ENCODE measurements at regions not wholly inside any gene's neighbourhood (a gene's known extent, or its start where the extent isn't known, plus 50 kb on each side); places are given as distances from the start of the nearest gene placed in this dataset.

GRCh38 chr18:50444539-50444938 is 69.7 kb downstream of the SKA1 start:
- TF ChIP-seq REST (IDR thresholded peaks at IDR 0.05; ENCODE audit: low read depth): no peak
- no peak for TF ChIP-seq EGR1 (IDR thresholded peaks at IDR 0.05)
- TF ChIP-seq FOXM1 (IDR thresholded peaks at IDR 0.05; ENCODE audit: borderline replicate concordance, low read depth): no peak
- no peak for TF ChIP-seq TEAD4 (IDR thresholded peaks at IDR 0.05)
- no peak for TF ChIP-seq MAX (IDR thresholded peaks at IDR 0.05)
- no peak for TF ChIP-seq USF1 (IDR thresholded peaks at IDR 0.05)

- TF ChIP-seq NFIC (IDR thresholded peaks at IDR 0.05): no peak
- TF ChIP-seq CREB1 (IDR thresholded peaks at IDR 0.05; ENCODE audit: low read depth): no peak
- no peak for TF ChIP-seq TCF12 (IDR thresholded peaks at IDR 0.05; ENCODE audit: low read depth)
- no peak for TF ChIP-seq EP300 (IDR thresholded peaks at IDR 0.05; ENCODE audit: borderline replicate concordance)
- no peak for TF ChIP-seq EGR1 (IDR thresholded peaks at IDR 0.05)
- TF ChIP-seq YY1 (IDR thresholded peaks at IDR 0.05; ENCODE audit: low read depth): no peak
- no peak for TF ChIP-seq REST (IDR thresholded peaks at IDR 0.05; ENCODE audit: low read depth)
- no peak for TF ChIP-seq CEBPB (IDR thresholded peaks at IDR 0.05)
- no peak for TF ChIP-seq TAF1 (IDR thresholded peaks at IDR 0.05; ENCODE audit: low read depth)
Observed at GRCh38 chr18:50446629-50447028, 71.8 kb downstream of the SKA1 start.

- TF ChIP-seq CEBPB (IDR thresholded peaks at IDR 0.05): no peak
- TF ChIP-seq NFIC (IDR thresholded peaks at IDR 0.05): no peak
- no peak for TF ChIP-seq ZBTB7A (IDR thresholded peaks at IDR 0.05; ENCODE audit: low read depth)
- TF ChIP-seq FOXM1 (IDR thresholded peaks at IDR 0.05; ENCODE audit: borderline replicate concordance, low read depth): no peak
- no peak for TF ChIP-seq TEAD4 (IDR thresholded peaks at IDR 0.05)
Observed at GRCh38 chr18:50447102-50447741, 72.4 kb downstream of the SKA1 start.

- TF ChIP-seq NFIC (IDR thresholded peaks at IDR 0.05) (no peak), MAX (IDR thresholded peaks at IDR 0.05) (no peak), EGR1 (IDR thresholded peaks at IDR 0.05) (no peak), CEBPB (IDR thresholded peaks at IDR 0.05) (no peak), USF1 (IDR thresholded peaks at IDR 0.05) (no peak), TCF12 (IDR thresholded peaks at IDR 0.05; ENCODE audit: low read depth) (no peak), FOXM1 (IDR thresholded peaks at IDR 0.05; ENCODE audit: borderline replicate concordance, low read depth) (no peak), TAF1 (IDR thresholded peaks at IDR 0.05; ENCODE audit: low read depth) (no peak), CREB1 (IDR thresholded peaks at IDR 0.05; ENCODE audit: low read depth) (no peak), REST (IDR thresholded peaks at IDR 0.05; ENCODE audit: low read depth) (no peak), ZBTB7A (IDR thresholded peaks at IDR 0.05; ENCODE audit: low read depth) (no peak), EP300 (IDR thresholded peaks at IDR 0.05; ENCODE audit: borderline replicate concordance) (no peak), TEAD4 (IDR thresholded peaks at IDR 0.05) (no peak), YY1 (IDR thresholded peaks at IDR 0.05; ENCODE audit: low read depth) (no peak), RAD21 (IDR thresholded peaks at IDR 0.05; ENCODE audit: low read depth) (no peak)
Observed at GRCh38 chr18:50447952-50448351, 73.1 kb downstream of the SKA1 start.
